ENCODE measurements at regions not wholly inside any gene's neighbourhood (a gene's known extent, or its start where the extent isn't known, plus 50 kb on each side); places are given as distances from the start of the nearest gene placed in this dataset.

GRCh38 chr11:98110030-98110429 lies 910.7 kb upstream of the CNTN5 start:
- TF ChIP-seq CTCF (IDR thresholded peaks at IDR 0.05): no peak
- no peak for TF ChIP-seq POLR2AphosphoS5 (IDR thresholded peaks at IDR 0.05)
- TF ChIP-seq POLR2A (IDR thresholded peaks at IDR 0.05): no peak
